Activated CD4-positive, alpha-beta T cell treated with anti-CD3 and anti-CD28 coated beads, Interleukin-2, Interleukin-4, amounts not matched to agents 100 ng/mL and 50 ng/mL, durations not matched to agents 16 hours and 8 hours (primary cell): ENCODE measurements at regions not wholly inside any gene's neighbourhood (a gene's known extent, or its start where the extent isn't known, plus 50 kb on each side); places are given as distances from the start of the nearest gene placed in this dataset.
"Not testable (repeated sequence)": the region's sequence is repeated elsewhere in the genome, so short reads cannot be mapped to it uniquely, and the experiment has no call there.

Experiments
- DNase-seq: peaks from one replicate; pipeline ENCODE4 v3.0.0-alpha.2; 2020; ENCODE audit warnings: low spot score

DNA sequence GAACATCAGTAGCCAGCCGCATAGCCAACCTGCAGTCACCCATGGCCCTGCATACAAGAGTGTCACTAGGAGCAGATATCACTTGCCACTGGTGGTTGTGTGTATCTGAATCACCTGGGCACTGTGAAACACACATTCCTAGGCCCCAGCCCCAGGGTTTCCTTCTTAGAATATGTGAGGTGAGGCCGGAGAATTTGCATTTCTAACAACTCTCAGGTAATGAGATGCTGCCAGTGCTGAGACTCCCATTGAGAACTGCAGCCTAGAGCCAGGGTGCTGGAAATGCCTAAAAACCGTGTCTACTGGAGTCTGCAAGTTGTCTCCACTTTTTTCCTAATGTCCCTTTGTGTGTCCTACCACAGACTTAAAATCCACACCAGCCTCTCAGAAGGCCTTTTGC is 232.0 kb upstream of the PLGLB2 start:
- not testable (repeated sequence) for DNase-seq

DNA sequence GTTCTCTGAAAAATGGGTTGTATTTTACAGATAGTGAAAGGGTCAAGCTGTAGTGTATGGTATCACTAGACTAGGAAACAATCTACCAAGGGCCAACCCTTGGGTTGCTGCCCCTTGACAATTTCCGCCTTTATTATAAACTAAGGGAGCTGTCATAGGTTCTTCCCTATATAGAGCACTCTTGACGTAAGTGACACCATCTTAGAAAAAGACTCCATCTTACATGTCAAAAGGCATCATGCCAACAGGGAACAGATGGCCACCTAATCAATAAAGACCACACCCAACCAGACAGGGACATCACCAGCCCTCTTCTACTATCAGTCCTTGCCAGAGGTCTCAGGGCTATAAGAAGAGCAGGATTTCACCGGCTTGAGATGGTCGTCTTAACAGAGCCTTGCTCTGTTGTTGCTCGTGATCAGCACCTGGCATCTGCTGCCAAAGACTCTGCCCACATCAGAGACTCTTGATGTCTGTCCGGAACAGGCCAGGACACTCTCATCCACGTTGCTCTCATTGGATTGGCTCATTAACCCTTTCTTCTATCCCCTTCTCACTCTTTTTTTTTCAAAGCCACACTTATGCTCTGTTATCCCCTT is 231.4 kb upstream of the PLGLB2 start:
- not testable (repeated sequence) for DNase-seq

DNA sequence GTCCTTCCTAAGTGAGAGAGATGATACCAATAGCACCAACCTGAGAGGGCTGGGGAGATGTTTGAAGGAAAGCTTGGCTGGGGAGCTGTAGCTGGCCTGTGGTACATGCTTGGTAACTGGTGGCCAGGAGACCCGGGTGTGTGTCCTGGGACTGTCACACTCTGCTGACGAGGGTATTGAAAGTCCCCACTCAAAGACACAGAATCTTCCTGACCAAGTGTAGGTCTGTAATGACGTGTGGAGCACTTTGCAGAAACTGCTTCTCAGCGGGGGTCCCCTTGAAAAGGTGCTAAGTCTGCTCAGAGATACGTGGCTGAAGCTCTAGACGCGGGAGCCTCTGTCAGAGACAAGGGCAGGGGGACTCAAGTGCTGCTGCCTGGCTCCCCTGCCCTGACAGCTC is 230.4 kb upstream of the PLGLB2 start:
- not testable (repeated sequence) for DNase-seq

DNA sequence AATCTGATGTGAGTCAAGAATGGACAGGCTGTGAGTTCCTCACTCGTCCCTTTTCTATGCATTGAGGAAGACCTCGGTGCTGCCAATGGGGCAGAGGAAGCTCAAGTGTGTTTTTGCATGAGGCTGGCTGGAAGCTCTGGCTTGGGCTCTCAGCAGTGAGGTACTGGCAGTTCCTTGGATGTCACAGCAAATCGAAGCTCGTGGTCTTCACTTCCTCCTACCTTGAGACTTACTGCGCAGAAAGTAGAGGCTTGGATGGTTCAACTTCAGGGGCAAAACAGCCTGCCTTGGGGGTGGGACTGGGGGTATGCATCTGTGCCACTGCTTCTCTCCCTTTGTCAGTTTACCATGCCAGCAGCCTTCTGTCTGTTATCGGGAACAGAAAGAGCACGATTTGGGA is 229.8 kb upstream of the PLGLB2 start:
- DNase-seq: not testable (repeated sequence)

DNA sequence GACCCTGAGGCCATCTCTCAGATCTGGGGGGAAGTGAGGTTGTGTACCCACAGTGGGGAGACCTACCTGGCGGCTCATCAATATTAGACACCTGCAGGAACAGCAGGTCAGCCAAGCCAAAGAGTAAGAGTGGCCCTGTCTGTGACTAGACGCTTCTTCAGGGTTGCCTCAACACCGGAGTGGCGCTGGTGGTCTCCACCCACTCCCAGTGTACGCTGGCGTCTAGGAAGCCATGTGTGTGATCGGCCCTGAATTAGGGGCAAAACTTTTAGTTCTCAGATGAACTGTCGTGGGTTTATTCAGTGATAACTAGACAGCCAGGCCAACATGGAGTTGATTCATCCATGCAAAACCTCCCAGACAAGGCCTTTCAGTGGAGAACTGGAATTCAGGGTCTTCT is 229.3 kb upstream of the PLGLB2 start:
- not testable (repeated sequence) for DNase-seq

DNA sequence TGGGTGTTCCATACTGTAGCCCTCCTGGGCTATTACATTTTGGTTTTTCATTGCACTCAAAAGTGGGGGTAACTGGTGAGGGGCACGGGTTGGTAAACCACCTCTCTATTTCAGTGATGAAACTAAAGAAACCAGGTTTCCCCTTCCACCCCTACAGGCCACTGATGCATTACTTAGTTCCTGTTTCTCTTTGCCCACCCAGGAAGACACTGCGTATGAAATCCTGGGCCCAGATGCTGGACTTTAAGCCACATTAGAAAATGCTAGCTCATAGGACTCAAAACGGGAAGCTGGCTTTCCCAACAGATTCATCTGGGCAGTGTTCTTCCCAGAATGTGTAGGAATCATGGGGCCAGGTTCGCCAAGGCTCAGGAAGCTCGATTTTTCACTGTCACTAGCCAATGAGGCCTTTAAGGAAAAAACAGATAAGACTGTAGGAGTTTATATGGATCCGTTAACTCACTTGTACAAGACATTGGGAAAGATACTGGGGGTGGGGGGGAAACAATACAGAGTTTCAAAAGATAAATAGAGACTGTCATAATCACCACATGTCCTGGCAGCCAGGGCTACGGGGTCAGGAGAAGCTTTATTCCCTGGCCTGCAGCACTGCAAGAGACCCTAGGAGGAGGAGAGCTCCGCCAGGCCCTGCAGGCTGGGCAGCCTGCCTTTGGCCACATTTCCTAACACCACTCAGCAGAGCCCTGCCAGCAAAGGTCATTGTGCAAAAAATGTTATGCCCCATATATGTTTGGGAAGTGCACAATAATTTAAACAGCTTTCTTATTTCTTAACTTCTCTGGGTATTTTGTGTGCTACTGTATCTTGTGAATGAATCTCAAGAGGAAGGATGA is 228.5 kb upstream of the PLGLB2 start:
- not testable (repeated sequence) for DNase-seq

DNA sequence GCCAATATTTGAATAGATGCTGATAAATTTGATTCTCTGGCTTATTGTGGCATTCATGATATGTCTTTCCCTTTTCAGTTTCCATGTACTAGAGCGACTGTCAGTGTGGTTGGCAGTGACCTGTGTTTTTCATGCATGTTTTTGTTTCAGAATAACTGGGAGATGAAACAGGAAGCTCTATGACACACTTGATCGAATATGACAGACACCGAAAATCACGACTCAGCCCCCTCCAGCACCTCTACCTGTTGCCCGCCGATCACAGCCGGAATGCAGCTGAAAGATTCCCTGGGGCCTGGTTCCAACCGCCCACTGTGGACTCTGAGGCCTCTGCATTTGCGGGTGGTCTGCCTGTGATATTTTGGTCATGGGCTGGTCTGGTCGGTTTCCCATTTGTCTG is 226.8 kb upstream of the PLGLB2 start:
- peak; percentile 43 for DNase-seq

DNA sequence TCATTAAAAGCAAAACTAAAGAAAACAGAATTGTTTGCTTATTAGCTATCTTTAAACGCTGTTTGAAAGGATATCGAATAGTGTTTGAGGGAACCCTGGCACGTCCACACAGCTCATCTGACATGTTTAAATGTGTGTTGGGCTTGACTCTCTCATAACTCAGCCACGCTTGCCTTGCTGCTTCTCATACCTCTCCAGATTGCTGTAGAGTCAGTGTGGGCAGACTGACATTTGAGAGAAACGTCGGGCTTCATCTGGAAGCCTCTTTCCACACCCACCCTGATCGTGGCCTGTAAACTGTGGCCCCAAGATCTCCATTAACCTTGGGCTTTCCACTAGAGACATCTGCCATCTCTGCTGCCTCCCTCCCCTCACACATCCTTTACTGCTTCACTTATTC is 226.4 kb upstream of the PLGLB2 start:
- not testable (repeated sequence) for DNase-seq

DNA sequence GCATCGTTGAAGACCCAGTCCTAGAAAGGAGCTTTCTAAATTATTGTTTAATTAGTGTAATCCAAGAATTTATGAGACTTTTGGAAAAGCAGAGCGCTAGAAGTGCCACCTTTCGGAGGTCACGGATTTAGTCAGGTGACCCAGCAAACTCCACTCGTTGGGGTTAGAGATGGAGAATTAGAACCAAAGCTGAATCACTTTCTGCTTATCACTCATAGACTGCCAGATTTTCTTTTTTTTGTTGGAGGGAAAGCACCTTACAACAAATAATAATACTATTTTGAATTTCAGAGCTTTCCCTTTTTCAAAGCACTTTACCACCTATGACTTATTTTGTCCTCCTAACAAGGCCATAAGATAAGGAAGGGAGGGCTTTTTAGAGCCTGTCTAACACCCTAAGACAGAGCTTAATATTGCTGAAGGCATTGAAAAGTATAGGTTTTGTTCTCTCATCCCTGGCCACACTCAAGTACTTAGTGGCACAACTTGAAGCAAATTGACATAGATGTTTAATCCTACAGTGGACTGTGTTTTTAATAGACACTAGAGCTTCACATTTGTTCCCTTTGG is 223.2 kb upstream of the PLGLB2 start:
- peak; percentile 81 for DNase-seq

DNA sequence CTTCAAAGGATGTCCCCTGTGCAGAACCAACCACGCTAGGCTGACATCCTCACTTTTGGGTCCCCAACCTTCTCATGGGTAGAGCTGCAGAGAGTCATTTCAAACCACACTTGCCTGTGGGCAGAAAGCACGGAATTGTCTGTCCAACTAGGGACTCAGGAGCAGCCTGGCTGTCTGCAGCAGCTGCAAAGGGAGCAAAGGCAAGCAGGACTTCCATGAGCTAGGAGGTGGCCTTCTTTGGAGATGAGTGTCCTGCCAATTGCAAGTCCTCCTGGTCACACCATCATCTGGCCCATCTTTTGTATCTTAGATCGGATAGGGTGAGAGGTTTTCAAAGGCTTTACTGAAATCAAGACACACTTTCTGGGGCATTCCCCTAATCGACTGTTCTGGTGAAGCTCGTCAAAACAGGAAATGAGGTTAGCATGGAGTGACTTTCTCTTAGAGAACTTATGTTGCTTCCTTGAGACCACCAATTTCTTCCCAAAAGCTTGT is 222.3 kb upstream of the PLGLB2 start:
- peak; percentile 49 for DNase-seq

DNA sequence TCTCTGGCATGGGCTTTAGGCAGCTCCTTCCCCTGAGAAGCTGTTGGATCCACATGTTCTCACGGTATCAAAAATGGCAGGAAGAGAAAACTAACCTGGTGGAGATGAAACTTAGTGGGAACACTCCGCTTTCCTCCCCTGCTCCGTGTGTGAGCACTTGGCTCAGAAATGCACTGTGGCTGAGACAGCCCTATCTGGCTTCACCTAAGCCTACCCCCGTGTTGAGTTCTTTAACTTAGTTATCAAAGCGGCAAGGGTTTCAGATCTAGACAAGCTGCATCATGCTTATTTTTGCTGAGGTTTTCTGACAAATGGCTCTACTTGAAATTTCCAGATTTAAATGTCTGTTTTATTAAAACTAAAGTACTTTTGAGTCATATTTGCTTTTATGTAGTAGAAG is 221.6 kb upstream of the PLGLB2 start:
- not testable (repeated sequence) for DNase-seq

DNA sequence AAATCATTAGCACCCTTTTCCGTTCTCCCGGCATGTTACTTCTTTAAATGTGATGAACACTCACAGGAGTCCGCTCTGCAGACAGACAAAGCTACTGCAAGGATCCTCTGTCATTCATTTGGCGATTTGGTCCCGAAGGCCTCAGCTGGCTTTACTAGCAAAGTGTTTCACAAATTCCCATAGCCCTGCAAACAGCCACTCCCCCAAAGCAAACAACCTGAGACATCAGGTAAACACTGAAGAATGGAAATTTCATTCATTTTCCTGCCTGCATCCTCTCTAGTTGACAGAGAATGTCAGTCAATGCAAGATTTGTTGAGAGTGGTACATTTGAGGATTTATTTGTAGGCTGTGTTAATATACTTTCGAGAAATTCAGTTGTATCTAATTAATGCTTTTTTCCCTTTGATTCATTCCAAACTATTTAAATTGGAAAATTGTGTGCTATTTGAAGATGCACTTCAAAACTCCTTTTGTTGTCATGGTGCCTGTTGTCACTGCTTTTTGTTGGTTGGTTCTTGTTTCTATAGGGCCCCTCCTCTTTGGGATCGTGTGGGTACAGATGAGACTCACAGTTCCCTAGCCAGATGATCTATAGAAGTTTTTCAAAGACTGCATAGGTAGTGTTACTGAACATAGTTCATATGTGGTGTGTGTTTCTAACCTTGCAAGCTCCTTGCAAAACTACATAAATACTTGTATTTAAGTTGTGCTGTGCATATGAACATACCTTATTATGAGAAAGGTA is 215.7 kb upstream of the PLGLB2 start:
- not testable (repeated sequence) for DNase-seq

DNA sequence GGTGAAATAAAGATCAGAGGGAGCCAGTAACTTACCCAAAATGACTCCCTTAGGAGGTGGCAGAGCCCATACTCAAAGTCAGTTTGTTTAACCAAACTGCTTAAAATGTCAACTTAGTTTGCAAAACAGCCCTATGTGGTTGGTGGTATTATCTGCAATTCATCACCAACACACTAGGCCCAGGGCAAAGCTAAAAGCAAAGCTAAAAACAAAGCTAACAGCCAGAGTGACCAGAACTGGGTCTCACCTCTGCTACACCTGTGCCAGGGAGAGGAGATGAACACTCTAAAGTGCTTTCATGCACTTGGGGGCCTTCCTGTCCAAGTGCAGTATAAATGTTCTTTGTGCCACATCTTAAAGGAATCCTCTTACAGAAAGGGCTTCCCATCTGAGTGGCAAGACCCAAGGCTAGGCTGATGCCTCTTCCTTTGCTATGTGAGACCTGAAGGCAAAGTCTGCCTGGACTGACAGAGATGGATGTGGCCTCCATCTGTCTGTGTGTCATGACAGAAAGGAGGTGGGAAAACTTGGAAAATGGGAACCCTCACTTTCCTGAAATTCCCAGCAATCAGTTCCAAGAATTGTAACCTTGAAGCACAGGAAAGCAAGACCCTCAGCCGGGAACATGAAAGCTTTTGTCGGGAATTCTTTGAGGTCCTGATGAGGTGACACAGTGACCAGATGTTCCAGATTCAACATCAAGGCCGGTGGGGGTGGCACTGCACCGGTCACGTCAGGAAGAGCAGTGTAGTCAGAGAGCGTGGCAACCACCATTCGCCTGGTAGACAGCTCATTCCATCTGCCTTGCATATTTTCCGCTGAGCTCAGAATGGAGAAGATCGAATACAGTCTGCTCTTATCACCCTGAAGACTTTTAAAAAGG is 214.3 kb upstream of the PLGLB2 start:
- not testable (repeated sequence) for DNase-seq

DNA sequence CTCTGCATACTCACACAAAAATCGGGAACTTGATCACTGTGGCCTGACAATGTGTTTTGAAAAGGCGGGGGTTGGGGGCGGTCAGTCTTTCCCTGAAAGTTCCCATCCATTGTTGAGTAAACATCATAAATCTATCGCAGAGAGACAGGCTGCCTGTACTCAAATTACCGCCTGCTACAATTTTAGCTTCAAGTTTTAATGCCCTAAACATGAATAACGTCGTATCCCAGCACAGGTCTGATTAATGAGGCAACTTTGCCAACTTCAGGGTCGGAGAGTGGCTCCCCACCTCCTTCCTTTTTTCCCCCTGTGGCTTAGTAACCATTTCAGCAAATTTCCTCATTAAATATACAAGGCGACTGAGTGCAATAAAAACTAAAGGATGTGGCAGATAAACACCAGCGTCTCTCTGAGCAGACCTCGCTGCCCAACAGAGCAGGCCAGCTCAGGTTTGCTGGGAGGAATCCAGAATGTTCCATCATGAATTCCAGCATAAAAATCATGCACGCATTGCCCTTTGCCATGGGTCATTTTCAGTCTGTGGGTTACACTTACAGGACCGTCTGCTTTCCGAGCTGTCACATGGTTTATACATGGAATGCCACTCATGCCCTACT is 213.5 kb upstream of the PLGLB2 start:
- DNase-seq: not testable (repeated sequence)

DNA sequence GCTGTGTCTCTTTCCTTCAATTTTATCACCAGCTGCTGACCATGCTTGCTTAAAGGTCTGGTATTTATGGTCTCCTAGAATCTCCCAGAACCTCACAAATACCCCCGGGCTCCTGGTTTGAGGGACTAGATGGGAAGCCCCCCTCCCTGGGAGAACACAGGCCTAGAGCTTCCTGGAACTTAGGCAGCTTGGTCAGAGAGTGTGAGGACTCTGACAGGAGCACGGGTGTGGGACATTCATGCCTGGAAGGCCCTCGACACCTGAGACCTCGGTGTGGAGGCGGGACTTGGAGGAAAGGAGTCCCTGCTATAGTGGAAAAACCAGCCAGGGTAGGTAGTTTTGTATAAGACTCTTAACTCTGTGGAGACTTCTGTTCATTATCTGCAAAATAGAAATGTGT is 211.5 kb upstream of the PLGLB2 start:
- DNase-seq: not testable (repeated sequence)

DNA sequence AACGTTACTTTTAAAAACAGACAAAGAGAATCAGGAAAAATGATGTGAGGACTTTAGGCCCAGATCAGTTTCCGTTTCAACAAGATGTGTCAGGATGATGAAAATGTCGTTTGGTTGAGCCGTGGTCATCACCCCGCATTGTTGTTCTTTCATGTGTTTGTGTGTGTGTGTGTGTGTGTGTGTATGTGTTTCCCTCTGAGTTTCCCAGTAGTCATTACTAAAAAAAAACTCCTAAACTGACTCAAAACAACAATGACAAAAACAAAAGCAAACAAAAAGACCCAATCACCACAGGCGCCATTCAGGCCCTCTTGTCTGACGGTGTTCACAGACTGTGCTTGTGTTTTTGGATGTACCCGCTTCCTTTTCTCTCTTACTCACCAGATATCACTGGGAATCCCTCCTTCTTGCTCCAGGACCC is 210.6 kb upstream of the PLGLB2 start:
- DNase-seq: peak; percentile 41

DNA sequence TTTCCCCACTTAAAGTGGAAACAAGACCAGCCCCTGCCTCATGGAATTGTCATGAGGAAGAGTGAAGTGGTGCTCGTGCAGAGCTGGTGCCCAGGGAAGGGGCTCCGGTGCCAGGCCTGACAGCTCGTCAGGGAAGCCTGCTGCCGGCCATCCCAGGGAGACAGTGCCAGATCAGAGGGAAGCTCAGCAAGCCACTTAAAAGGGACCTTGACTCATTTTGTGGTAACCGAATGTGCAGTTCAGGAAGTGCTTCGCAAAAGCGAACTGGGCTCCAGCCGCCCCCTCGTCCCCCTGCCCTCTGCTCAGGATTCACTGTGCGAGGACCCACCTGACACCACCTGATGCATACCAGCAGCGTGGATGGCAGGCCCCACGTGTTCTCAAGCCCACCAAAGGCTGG is 209.6 kb upstream of the PLGLB2 start:
- DNase-seq: not testable (repeated sequence)

DNA sequence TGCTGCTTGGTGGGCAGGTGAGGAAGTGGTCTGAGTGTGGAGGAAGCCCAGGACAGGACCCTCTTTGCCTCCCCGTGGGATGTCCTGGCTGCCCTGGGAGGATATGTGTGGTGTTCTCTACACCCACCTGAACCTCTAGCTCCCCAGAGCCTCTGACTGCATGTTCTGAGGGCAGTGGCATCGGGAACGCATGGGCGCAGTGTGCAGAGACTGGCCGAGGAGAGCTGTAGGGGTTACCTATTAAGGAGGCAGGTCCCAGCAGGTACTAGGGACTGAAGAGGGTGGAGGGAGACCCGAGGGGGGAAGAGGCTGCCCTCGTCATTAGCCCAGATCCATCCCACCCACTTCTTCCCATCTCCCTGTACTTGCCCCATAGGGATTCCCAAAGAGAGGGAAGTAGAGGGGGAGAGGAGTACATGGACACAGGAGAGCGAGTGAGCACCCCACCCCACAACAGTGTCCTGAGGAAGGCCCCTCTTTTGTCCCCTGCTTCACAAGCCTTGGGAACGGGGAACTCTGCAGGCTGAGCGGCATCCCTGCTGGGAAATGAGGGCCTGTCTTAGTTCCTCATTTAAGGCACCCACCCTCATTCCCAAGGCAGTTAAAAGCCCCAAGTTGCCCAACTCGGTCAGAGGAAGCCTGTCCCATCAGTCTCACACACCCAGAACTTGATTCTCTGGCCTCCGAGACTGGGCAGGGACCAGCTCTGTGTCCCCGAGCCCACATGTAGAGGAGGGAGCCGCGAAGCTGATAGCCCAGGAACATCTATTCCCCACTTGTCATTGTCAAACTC is 208.5 kb upstream of the PLGLB2 start:
- not testable (repeated sequence) for DNase-seq

DNA sequence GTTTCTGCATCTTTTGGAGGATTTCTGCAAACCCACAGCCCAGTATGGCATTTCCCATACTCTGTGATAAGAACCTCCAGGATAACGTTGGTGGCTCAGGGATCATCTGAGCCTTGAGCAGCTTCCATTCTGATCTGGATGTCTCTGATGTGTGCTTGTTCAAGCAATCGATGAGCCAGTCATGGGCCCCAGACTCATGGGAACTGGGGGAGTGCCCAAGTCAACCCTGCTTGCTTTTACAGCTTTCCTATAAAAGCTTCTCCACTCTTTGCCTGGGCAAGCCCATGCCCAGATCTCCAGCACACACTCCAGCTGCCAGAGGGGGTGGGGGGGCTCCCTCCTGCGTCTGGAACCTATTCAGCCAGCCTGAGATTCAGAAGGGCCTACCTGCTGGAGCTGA is 207.6 kb upstream of the PLGLB2 start:
- not testable (repeated sequence) for DNase-seq
